Suprapubic skin (tissue), 4 donors: ENCODE measurements at regions not wholly inside any gene's neighbourhood (a gene's known extent, or its start where the extent isn't known, plus 50 kb on each side); places are given as distances from the start of the nearest gene placed in this dataset.

Experiments
- DNase-seq, 2 donors: peaks; one replicate each; pipeline ENCODE4 v3.0.0-alpha.2; 2019; ENCODE audit warnings: low spot score in 2 of 2
- H3K27ac ChIP-seq: fragments of 200-600 bp; sonication (generic); one replicate; pipeline ENCODE4 v1.5.1; 2019
- H3K27me3 ChIP-seq: fragments of 200-600 bp; sonication (generic); one replicate; pipeline ENCODE4 v1.5.1; 2019
- H3K36me3 ChIP-seq: fragments of 200-600 bp; sonication (generic); one replicate; pipeline ENCODE4 v1.5.1; 2019
- H3K4me1 ChIP-seq: fragments of 200-600 bp; sonication (generic); one replicate; pipeline ENCODE4 v1.5.1; 2019
- H3K4me3 ChIP-seq: fragments of 200-600 bp; sonication (generic); one replicate; pipeline ENCODE4 v1.5.1; 2019; ENCODE audit warnings: mild to moderate bottlenecking
- H3K9me3 ChIP-seq: fragments of 200-600 bp; sonication (generic); one replicate; pipeline ENCODE4 v1.5.1; 2019
- CTCF ChIP-seq, 2 donors: fragments of 200-600 bp in 1 of 2; fragments of 450-650 bp in 1 of 2; sonication (generic) in 1 of 2; IDR thresholded peaks; one replicate each; pipeline ENCODE4 v1.5.1; 2016 to 2019; ENCODE audit warnings: antibody characterized with exemption in 2 of 2, mild to moderate bottlenecking in 1 of 2, moderate library complexity in 1 of 2
- EP300 ChIP-seq: sonication (generic); formaldehyde crosslinking; IDR thresholded peaks from one replicate; pipeline ENCODE4 v1.6.1; 2017; ENCODE audit warnings: antibody characterized with exemption
- POLR2A ChIP-seq, 2 donors: fragments of 450-650 bp; IDR thresholded peaks; one replicate each; pipeline ENCODE4 v1.6.1; 2017; ENCODE audit warnings: antibody characterized with exemption in 2 of 2, mild to moderate bottlenecking in 2 of 2, moderate library complexity in 2 of 2
- POLR2AphosphoS5 ChIP-seq, 3 donors: sonication (generic); formaldehyde crosslinking; IDR thresholded peaks; one replicate each; pipeline ENCODE4 v1.6.1; 2017; ENCODE audit warnings: antibody characterized with exemption in 3 of 3
- WGBS: methylation state at CpG from one replicate; pipeline ENCODE4 v1.1.5; 2018; 5-methylcytosine and 5-hydroxymethylcytosine counted together

- H3K27ac ChIP-seq, result no peak overlapping the region
- 72% methylated on average over 4 of the region's 4 CpGs for WGBS
These were observed 66.2 kb upstream of the STXBP5 start for GRCh38 chr6:147137986-147138385.

GRCh38 chr6:147138835-147139234 is 65.4 kb upstream of the STXBP5 start:
- no peaks in the 10 kb centered on the region for H3K9me3 ChIP-seq
- no peak overlapping the region for H3K4me3 ChIP-seq
- no peak for TF ChIP-seq CTCF (IDR thresholded peaks at IDR 0.05)
- no peak for TF ChIP-seq EP300
- TF ChIP-seq POLR2A (IDR thresholded peaks at IDR 0.05), result no peak
- no peak for TF ChIP-seq POLR2AphosphoS5 (IDR thresholded peaks at IDR 0.05)
- DNase-seq, result no peak
- no peak overlapping the region for H3K27ac ChIP-seq
- WGBS, result 78% methylated on average over 3 of the region's 3 CpGs
- no peaks in the 10 kb centered on the region for H3K36me3 ChIP-seq
- no peaks in the 10 kb centered on the region for H3K4me1 ChIP-seq
- no peaks in the 10 kb centered on the region for H3K27me3 ChIP-seq

More at GRCh38 chr6:147137986-147138385, 66.2 kb upstream of the STXBP5 start:
- DNase-seq, result no peak
- H3K36me3 ChIP-seq, result no peaks in the 10 kb centered on the region
- H3K9me3 ChIP-seq, result no peaks in the 10 kb centered on the region
- H3K4me3 ChIP-seq, result no peak overlapping the region
- no peaks in the 10 kb centered on the region for H3K4me1 ChIP-seq
- TF ChIP-seq CTCF (IDR thresholded peaks at IDR 0.05) (no peak), POLR2A (IDR thresholded peaks at IDR 0.05) (no peak), POLR2AphosphoS5 (IDR thresholded peaks at IDR 0.05) (no peak), EP300 (no peak)
- no peaks in the 10 kb centered on the region for H3K27me3 ChIP-seq

- Histone ChIP-seq H3K27ac (no peak overlapping the region), H3K4me1 (no peaks in the 10 kb centered on the region), H3K27me3 (no peaks in the 10 kb centered on the region), H3K9me3 (no peaks in the 10 kb centered on the region), H3K36me3 (no peaks in the 10 kb centered on the region), H3K4me3 (no peak overlapping the region)
- WGBS, result 90% methylated on average over 1 of the region's 1 CpG
- no peak for TF ChIP-seq EP300
- no peak for TF ChIP-seq POLR2AphosphoS5 (IDR thresholded peaks at IDR 0.05)
- no peak for TF ChIP-seq CTCF (IDR thresholded peaks at IDR 0.05)
- no peak for TF ChIP-seq POLR2A (IDR thresholded peaks at IDR 0.05)
- DNase-seq, result no peak
These were observed 62.4 kb upstream of the STXBP5 start for GRCh38 chr6:147141711-147142308.

GRCh38 chr6:147142684-147143245 is 61.5 kb upstream of the STXBP5 start:
- Histone ChIP-seq H3K27ac (no peak overlapping the region), H3K36me3 (no peaks in the 10 kb centered on the region), H3K27me3 (no peaks in the 10 kb centered on the region), H3K9me3 (no peaks in the 10 kb centered on the region), H3K4me1 (no peaks in the 10 kb centered on the region), H3K4me3 (no peak overlapping the region)
- DNase-seq, result no peak
- WGBS, result 80% methylated on average over 3 of the region's 3 CpGs
- TF ChIP-seq EP300 (no peak), CTCF (IDR thresholded peaks at IDR 0.05) (no peak), POLR2AphosphoS5 (IDR thresholded peaks at IDR 0.05) (no peak), POLR2A (IDR thresholded peaks at IDR 0.05) (no peak)

GRCh38 chr6:147149092-147149491 is 55.1 kb upstream of the STXBP5 start:
- TF ChIP-seq CTCF (IDR thresholded peaks at IDR 0.05) (no peak), POLR2AphosphoS5 (IDR thresholded peaks at IDR 0.05) (no peak), POLR2A (IDR thresholded peaks at IDR 0.05) (no peak), EP300 (no peak)
- no peaks in the 10 kb centered on the region for H3K4me1 ChIP-seq
- no peaks in the 10 kb centered on the region for H3K27me3 ChIP-seq
- no peaks in the 10 kb centered on the region for H3K9me3 ChIP-seq
- H3K36me3 ChIP-seq, result no peaks in the 10 kb centered on the region
- no peak overlapping the region for H3K4me3 ChIP-seq
- no peak overlapping the region for H3K27ac ChIP-seq
- 93% methylated on average over 4 of the region's 4 CpGs for WGBS
- DNase-seq, result no peak
